HepG2 (cell line): ENCODE measurements at regions not wholly inside any gene's neighbourhood (a gene's known extent, or its start where the extent isn't known, plus 50 kb on each side); places are given as distances from the start of the nearest gene placed in this dataset.

Experiments
- ATAC-seq: fragments of 200-7000 bp; cut with Tn5 transposase; 3 replicates; pipeline ENCODE4 v1.9.1; 2020; ENCODE audit warnings: mild to moderate bottlenecking, moderate library complexity
- BruUV-seq: library from RNA; stranded (reverse); fragments of 400-500 nt; replicated peaks from 2 replicates; lab custom pipeline; 2021; lab: Mats Ljungman, UMichigan
- CTCF ChIA-PET: fragments of 300-600 bp; formaldehyde crosslinking; extraction: SDS; loops from one replicate; lab custom pipeline; 2021; ENCODE audit warnings: low total read pairs, inconsistent platforms, low intra/inter-chr PET ratio; lab: Yijun Ruan, JAX
- POLR2A ChIA-PET: fragments of 350-600 bp; sonication (Branson Sonifier 250); formaldehyde crosslinking; loops from one replicate; lab custom pipeline; 2020; ENCODE audit warnings: antibody characterized with exemption, inconsistent platforms; lab: Yijun Ruan, JAX
- DNase-seq: peaks from one replicate; pipeline ENCODE4 v3.0.0-alpha.2; 2015; ENCODE audit warnings: low spot score
- FAIRE-seq: peaks from 3 replicates; lab custom pipeline; 2011; peaks lifted over from hg19 to GRCh38; lab: Jason Lieb, UNC
- H2AFZ ChIP-seq: one replicate; pipeline ENCODE4 v1.6.1; 2011; ENCODE audit warnings: low read length, inconsistent platforms
- H3K27ac ChIP-seq: fragments of 300-600 bp; 3 replicates; pipeline ENCODE4 v1.8.0; 2011; ENCODE audit warnings: mixed run types, mild to moderate bottlenecking, mixed read lengths, low read length, inconsistent platforms; ENCODE audit not compliant: insufficient read depth; ENCODE audit errors: extremely low read length
- H3K27me3 ChIP-seq, 2 experiments: fragments of 200-600 bp in 1 of 2; 2 replicates in 1 of 2; 3 replicates in 1 of 2; pipeline versions ENCODE4 v1.6.0 to v1.8.0; 2011; ENCODE audit warnings: low read length in 2 of 2, mild to moderate bottlenecking in 2 of 2, moderate library complexity in 2 of 2, inconsistent platforms in 1 of 2; ENCODE audit not compliant: insufficient read depth in 2 of 2, control insufficient read depth in 1 of 2
- H3K36me3 ChIP-seq, 2 experiments: fragments of 200-600 bp in 1 of 2; replicated peaks in 1 of 2; 2 replicates in 1 of 2; 3 replicates in 1 of 2; pipeline versions ENCODE4 v1.5.1 to v1.8.0; 2011; ENCODE audit warnings: low read length in 2 of 2, inconsistent platforms in 1 of 2; ENCODE audit not compliant: insufficient read depth in 2 of 2, control insufficient read depth in 1 of 2
- H3K4me1 ChIP-seq: 2 replicates; pipeline ENCODE4 v1.5.1; 2012; ENCODE audit warnings: low read length, inconsistent platforms; ENCODE audit not compliant: insufficient read depth
- H3K4me2 ChIP-seq: 2 replicates; pipeline ENCODE4 v1.6.0; 2011; ENCODE audit warnings: low read depth, low read length, inconsistent platforms
- H3K4me3 ChIP-seq, 3 experiments: fragments of 200-600 bp in 1 of 3; sonication (generic), shearing (Covaris generic) in 1 of 3; replicated peaks in 1 of 3; 2 replicates each; pipeline ENCODE4 v1.5.1; 2011 to 2016; ENCODE audit warnings: low read length in 3 of 3, inconsistent platforms in 2 of 3, low read depth in 2 of 3, mild to moderate bottlenecking in 2 of 3, control low read depth in 1 of 3, mixed read lengths in 1 of 3; ENCODE audit not compliant: insufficient read depth in 1 of 3
- H3K79me2 ChIP-seq: one replicate; pipeline ENCODE4 v1.6.1; 2011; ENCODE audit warnings: low read length, inconsistent platforms; ENCODE audit not compliant: insufficient read depth
- H3K9ac ChIP-seq: 2 replicates; pipeline ENCODE4 v1.6.0; 2011; ENCODE audit warnings: mild to moderate bottlenecking, low read depth, low read length, inconsistent platforms; ENCODE audit not compliant: insufficient read depth
- H3K9me3 ChIP-seq: 2 replicates; pipeline ENCODE4 v1.5.1; 2012; ENCODE audit warnings: mild to moderate bottlenecking, low read length
- H4K20me1 ChIP-seq: 2 replicates; pipeline ENCODE4 v1.6.0; 2011; ENCODE audit warnings: inconsistent platforms, mild to moderate bottlenecking, low read length, moderate library complexity; ENCODE audit not compliant: insufficient read depth
- ADNP ChIP-seq: sonication (generic); formaldehyde crosslinking; IDR thresholded peaks from 2 replicates; pipeline ENCODE4 v1.4.0; 2020; ENCODE audit warnings: missing genetic modification reagents
- HOXA3 ChIP-seq: sonication (generic); formaldehyde crosslinking; IDR thresholded peaks from 2 replicates; pipeline ENCODE4 v1.5.0; 2020; ENCODE audit warnings: missing genetic modification reagents
- NR2C2 ChIP-seq: sonication (generic); formaldehyde crosslinking; IDR thresholded peaks from 2 replicates; pipeline ENCODE4 v1.4.0; 2020; ENCODE audit warnings: missing genetic modification reagents, mild to moderate bottlenecking, moderate library complexity, borderline replicate concordance
- POGZ ChIP-seq: sonication (generic); formaldehyde crosslinking; IDR thresholded peaks from 2 replicates; pipeline ENCODE4 v1.4.0; 2020; ENCODE audit warnings: mild to moderate bottlenecking, missing genetic modification reagents
- POLR2A ChIP-seq, 2 experiments: IDR thresholded peaks; 2 replicates each; pipeline ENCODE4 v1.6.1; 2011; ENCODE audit warnings: low read depth in 2 of 2, low read length in 2 of 2, mild to moderate bottlenecking in 1 of 2, moderate library complexity in 1 of 2; ENCODE audit not compliant: insufficient read depth in 1 of 2
- RARG ChIP-seq: sonication (generic); formaldehyde crosslinking; IDR thresholded peaks from 2 replicates; pipeline ENCODE4 v1.4.0; 2020; ENCODE audit warnings: low read depth, mild to moderate bottlenecking, missing genetic modification reagents
- TBP ChIP-seq: sonication (generic); formaldehyde crosslinking; IDR thresholded peaks from 2 replicates; pipeline ENCODE4 v1.5.0; 2020; ENCODE audit warnings: missing genetic modification reagents
- ZBTB42 ChIP-seq: sonication (generic); formaldehyde crosslinking; IDR thresholded peaks from 2 replicates; pipeline ENCODE4 v1.5.0; 2020; ENCODE audit warnings: mild to moderate bottlenecking, missing genetic modification reagents
- ZFP41 ChIP-seq: sonication (generic); formaldehyde crosslinking; IDR thresholded peaks from 2 replicates; pipeline ENCODE4 v1.4.0; 2020; ENCODE audit warnings: mild to moderate bottlenecking, missing genetic modification reagents, borderline replicate concordance
- ZNF232 ChIP-seq: sonication (generic); formaldehyde crosslinking; IDR thresholded peaks from 2 replicates; pipeline ENCODE4 v1.4.0; 2020; ENCODE audit warnings: missing genetic modification reagents, borderline replicate concordance
- ZNF383 ChIP-seq: sonication (generic); formaldehyde crosslinking; IDR thresholded peaks from 2 replicates; pipeline ENCODE4 v1.4.0; 2020; ENCODE audit warnings: missing genetic modification reagents, mild to moderate bottlenecking, borderline replicate concordance
- ZNF558 ChIP-seq: sonication (generic); formaldehyde crosslinking; IDR thresholded peaks from 2 replicates; pipeline ENCODE4 v1.9.0; 2022; ENCODE audit warnings: mild to moderate bottlenecking, missing genetic modification reagents, borderline replicate concordance
- ZNF724P ChIP-seq: sonication (generic); formaldehyde crosslinking; IDR thresholded peaks from 2 replicates; pipeline ENCODE4 v1.8.0; 2022; ENCODE audit warnings: missing genetic modification reagents, borderline replicate concordance
- ZNF777 ChIP-seq: sonication (generic); formaldehyde crosslinking; IDR thresholded peaks from 2 replicates; pipeline ENCODE4 v1.4.0; 2020; ENCODE audit warnings: missing genetic modification reagents
- WGBS: methylation state at CpG from one replicate; pipeline ENCODE4 v1.1.6; 2017; ENCODE audit warnings: low lambda C conversion rate; 5-methylcytosine and 5-hydroxymethylcytosine counted together
- in situ Hi-C: cut with HindIII; loops from 2 replicates; pipeline ENCODE4 v1.10.0; 2017; ENCODE audit warnings: low pct_unique_long_range_greater_than_20kb; ENCODE audit not compliant: extremely low pct_ligation_motif_present
- intact Hi-C: fragments of 100-400 bp; cut with micrococcal nuclease; formaldehyde crosslinking; loops from one replicate; pipeline ENCODE4 v1.10.0; 2022; ENCODE audit not compliant: unreplicated experiment
- TF ChIP-seq, protein P1 (sequence below): sonication (generic); formaldehyde crosslinking; IDR thresholded peaks from 2 replicates; pipeline ENCODE4 v1.4.0; 2020; ENCODE audit warnings: low read depth, mild to moderate bottlenecking, missing genetic modification reagents
- TF ChIP-seq, protein P2 (sequence below): sonication (generic); formaldehyde crosslinking; IDR thresholded peaks from 2 replicates; pipeline ENCODE4 v1.5.1; 2020; ENCODE audit warnings: missing genetic modification reagents, mild to moderate bottlenecking, borderline replicate concordance
- TF ChIP-seq, protein P3 (sequence below): sonication (generic); formaldehyde crosslinking; IDR thresholded peaks from 2 replicates; pipeline ENCODE4 v1.4.0; 2020; ENCODE audit warnings: missing genetic modification reagents, mild to moderate bottlenecking, borderline replicate concordance

DNA sequence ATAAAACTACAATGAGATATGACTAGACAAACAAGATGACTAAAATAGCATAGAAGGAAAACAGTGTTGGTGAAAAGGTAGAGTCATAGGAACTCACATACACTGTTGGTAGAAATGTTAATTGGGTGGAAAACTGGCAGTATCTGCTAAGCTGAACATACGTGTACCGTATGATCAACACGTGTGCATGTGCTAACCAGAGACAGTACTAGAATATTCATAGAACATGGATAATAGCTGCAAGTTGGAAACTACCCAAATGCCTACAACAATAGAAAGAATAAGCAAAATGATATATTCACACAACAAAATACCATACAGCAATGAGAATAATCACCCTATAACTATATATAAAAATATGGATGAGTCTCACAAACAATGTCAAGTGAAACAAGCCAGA lies 184.0 kb downstream of the IBTK start (continued):
- TF ChIP-seq, protein P1, sequence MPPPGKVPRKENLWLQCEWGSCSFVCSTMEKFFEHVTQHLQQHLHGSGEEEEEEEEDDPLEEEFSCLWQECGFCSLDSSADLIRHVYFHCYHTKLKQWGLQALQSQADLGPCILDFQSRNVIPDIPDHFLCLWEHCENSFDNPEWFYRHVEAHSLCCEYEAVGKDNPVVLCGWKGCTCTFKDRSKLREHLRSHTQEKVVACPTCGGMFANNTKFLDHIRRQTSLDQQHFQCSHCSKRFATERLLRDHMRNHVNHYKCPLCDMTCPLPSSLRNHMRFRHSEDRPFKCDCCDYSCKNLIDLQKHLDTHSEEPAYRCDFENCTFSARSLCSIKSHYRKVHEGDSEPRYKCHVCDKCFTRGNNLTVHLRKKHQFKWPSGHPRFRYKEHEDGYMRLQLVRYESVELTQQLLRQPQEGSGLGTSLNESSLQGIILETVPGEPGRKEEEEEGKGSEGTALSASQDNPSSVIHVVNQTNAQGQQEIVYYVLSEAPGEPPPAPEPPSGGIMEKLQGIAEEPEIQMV (CRISPR knock-in tag): no peak
- TF ChIP-seq ZNF724P (no peak), ZNF558 (CRISPR knock-in tag) (no peak), ZNF383 (CRISPR knock-in tag) (no peak), ZNF777 (CRISPR knock-in tag) (no peak), NR2C2 (CRISPR knock-in tag) (no peak), ZNF232 (no peak)
- TF ChIP-seq, protein P2, sequence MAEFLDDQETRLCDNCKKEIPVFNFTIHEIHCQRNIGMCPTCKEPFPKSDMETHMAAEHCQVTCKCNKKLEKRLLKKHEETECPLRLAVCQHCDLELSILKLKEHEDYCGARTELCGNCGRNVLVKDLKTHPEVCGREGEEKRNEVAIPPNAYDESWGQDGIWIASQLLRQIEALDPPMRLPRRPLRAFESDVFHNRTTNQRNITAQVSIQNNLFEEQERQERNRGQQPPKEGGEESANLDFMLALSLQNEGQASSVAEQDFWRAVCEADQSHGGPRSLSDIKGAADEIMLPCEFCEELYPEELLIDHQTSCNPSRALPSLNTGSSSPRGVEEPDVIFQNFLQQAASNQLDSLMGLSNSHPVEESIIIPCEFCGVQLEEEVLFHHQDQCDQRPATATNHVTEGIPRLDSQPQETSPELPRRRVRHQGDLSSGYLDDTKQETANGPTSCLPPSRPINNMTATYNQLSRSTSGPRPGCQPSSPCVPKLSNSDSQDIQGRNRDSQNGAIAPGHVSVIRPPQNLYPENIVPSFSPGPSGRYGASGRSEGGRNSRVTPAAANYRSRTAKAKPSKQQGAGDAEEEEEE (CRISPR knock-in tag): no peak

DNA sequence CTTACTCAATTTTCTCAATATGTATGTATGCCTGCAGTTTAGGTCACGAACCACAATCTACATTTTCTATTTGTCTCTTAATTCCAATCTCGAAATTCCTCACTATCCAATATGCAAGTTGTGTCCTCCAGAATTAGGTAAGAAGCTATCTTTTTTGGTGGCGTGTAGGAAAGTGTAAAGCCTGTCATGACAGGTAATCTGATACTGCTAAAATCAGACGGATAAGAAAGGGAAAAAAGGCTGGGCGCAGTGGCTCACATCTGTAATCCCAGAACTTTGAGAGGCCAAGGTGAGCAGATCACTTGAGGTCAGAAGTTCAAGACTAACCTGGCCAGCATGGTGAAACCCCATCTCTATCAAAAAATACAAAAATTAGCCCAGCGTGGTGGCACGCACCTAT lies 185.3 kb downstream of the IBTK start:
- intact Hi-C loops: no loop called here
- Histone ChIP-seq H3K4me3 (no peak overlapping the region), H4K20me1 (no peaks in the 10 kb centered on the region), H3K27me3 (no peaks in the 10 kb centered on the region), H3K27ac (no peak overlapping the region), H3K9me3 (no peaks in the 10 kb centered on the region), H3K4me1 (no peaks in the 10 kb centered on the region), H3K4me2 (no peak overlapping the region), H2AFZ (no peak overlapping the region)
- no peak for ATAC-seq
- no peak for FAIRE-seq
- CTCF ChIA-PET: no interaction called here
- TF ChIP-seq RARG (no peak), HOXA3 (no peak), TBP (CRISPR knock-in tag) (no peak), ZBTB42 (CRISPR knock-in tag) (no peak), ZFP41 (CRISPR knock-in tag) (no peak), ADNP (no peak), POLR2A (IDR thresholded peaks at IDR 0.05; ENCODE audit: insufficient read depth in 1 of 2, low read depth in 2 of 2, low read length in 2 of 2) (no peak), POGZ (no peak)
- TF ChIP-seq, protein P3, sequence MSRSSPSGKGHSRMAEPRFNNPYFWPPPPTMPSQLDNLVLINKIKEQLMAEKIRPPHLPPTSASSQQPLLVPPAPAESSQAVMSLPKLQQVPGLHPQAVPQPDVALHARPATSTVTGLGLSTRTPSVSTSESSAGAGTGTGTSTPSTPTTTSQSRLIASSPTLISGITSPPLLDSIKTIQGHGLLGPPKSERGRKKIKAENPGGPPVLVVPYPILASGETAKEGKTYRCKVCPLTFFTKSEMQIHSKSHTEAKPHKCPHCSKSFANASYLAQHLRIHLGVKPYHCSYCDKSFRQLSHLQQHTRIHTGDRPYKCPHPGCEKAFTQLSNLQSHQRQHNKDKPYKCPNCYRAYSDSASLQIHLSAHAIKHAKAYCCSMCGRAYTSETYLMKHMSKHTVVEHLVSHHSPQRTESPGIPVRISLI (CRISPR knock-in tag): no peak
- TF ChIP-seq, all 625 proteins: peak for 0
- DNase-seq: no peak
- in situ Hi-C loops: no loop called here
- POLR2A ChIA-PET: no interaction called here
- no TSS peak for BruUV-seq
- Histone ChIP-seq H3K36me3 (no peaks in the 10 kb centered on the region), H3K79me2 (no peaks in the 10 kb centered on the region), H3K9ac (no peak overlapping the region)
- WGBS: 78% methylated on average over 7 of the region's 7 CpGs
